B cell (primary cell): ENCODE measurements at regions not wholly inside any gene's neighbourhood (a gene's known extent, or its start where the extent isn't known, plus 50 kb on each side); places are given as distances from the start of the nearest gene placed in this dataset.
"Not testable (repeated sequence)": the region's sequence is repeated elsewhere in the genome, so short reads cannot be mapped to it uniquely, and the experiment has no call there.

Source experiments
- ATAC-seq: fragments of 200-7000 bp; cut with Tn5 transposase; one replicate; pipeline ENCODE4 v1.10.0; 2021; ENCODE audit warnings: low read depth, mild to moderate bottlenecking, moderate number of reproducible peaks, moderate library complexity
- CTCF ChIA-PET: fragments of 350-600 bp; sonication (Branson Sonifier 250); formaldehyde crosslinking; loops from one replicate; lab custom pipeline; 2021; ENCODE audit warnings: antibody characterized with exemption, inconsistent platforms; lab: Charles Lee
- POLR2A ChIA-PET: fragments of 350-600 bp; sonication (Branson Sonifier 250); formaldehyde crosslinking; loops from one replicate; lab custom pipeline; 2021; ENCODE audit warnings: antibody characterized with exemption; lab: Charles Lee
- DNase-seq: peaks from one replicate; pipeline ENCODE4 v3.0.0; 2013
- H2AFZ ChIP-seq: 2 replicates; pipeline ENCODE4 v1.6.1; 2012; ENCODE audit warnings: mild to moderate bottlenecking, low read depth, low read length; ENCODE audit not compliant: insufficient read depth, poor library complexity, severe bottlenecking
- H3K27ac ChIP-seq, 2 donors: 1 replicate in 1 of 2; 2 replicates in 1 of 2; pipeline ENCODE4 v1.5.1; 2012 to 2013; ENCODE audit warnings: low read length in 2 of 2, mild to moderate bottlenecking in 2 of 2, moderate library complexity in 1 of 2
- H3K27me3 ChIP-seq, 4 experiments: fragments of 200-600 bp in 1 of 4; sonication (generic) in 1 of 4; replicated peaks in 1 of 4; 1 replicate in 2 of 4; 2 replicates in 2 of 4; pipeline versions ENCODE4 v1.6.1 to v1.7.0; 2013 to 2016; ENCODE audit warnings: low read length in 3 of 4, mild to moderate bottlenecking in 2 of 4, mixed read lengths in 1 of 4, moderate library complexity in 1 of 4; ENCODE audit not compliant: insufficient read depth in 4 of 4, control insufficient read depth in 3 of 4; ENCODE audit errors: control extremely low read depth in 1 of 4
- H3K36me3 ChIP-seq, 2 experiments: replicated peaks in 1 of 2; 1 replicate in 1 of 2; 2 replicates in 1 of 2; pipeline versions ENCODE4 v1.6.1 to v1.7.1; 2013; ENCODE audit warnings: low read length in 1 of 2; ENCODE audit not compliant: insufficient read depth in 2 of 2, control insufficient read depth in 1 of 2; ENCODE audit errors: control extremely low read depth in 1 of 2, extremely low read depth in 1 of 2
- H3K4me1 ChIP-seq, 2 donors: fragments of 200-600 bp in 1 of 2; sonication (generic) in 1 of 2; 1 replicate in 1 of 2; 2 replicates in 1 of 2; pipeline versions ENCODE4 v1.5.1 to v1.6.1; 2013 to 2017; ENCODE audit warnings: low read length in 2 of 2; ENCODE audit not compliant: control insufficient read depth in 2 of 2, insufficient read depth in 2 of 2
- H3K4me2 ChIP-seq: replicated peaks from 2 replicates; pipeline ENCODE3; 2012; ENCODE audit warnings: mild to moderate bottlenecking, low read depth, low read length; ENCODE audit not compliant: poor library complexity, severe bottlenecking
- H3K4me3 ChIP-seq, 5 experiments: fragments of 200-600 bp in 1 of 5; sonication (generic) in 1 of 5; 1 replicate in 3 of 5; 2 replicates in 2 of 5; pipeline versions ENCODE4 v1.5.1 to v1.7.0; 2011 to 2016; ENCODE audit warnings: low read length in 4 of 5, mild to moderate bottlenecking in 4 of 5, low read depth in 2 of 5, control low read depth in 1 of 5, moderate library complexity in 1 of 5; ENCODE audit not compliant: insufficient read depth in 1 of 5; ENCODE audit errors: control extremely low read depth in 1 of 5, extremely low read depth in 1 of 5
- H3K79me2 ChIP-seq: fragments of 200-600 bp; sonication (generic); one replicate; pipeline ENCODE4 v1.6.0; 2016; ENCODE audit warnings: low read length; ENCODE audit not compliant: control insufficient read depth, insufficient read depth
- H3K9ac ChIP-seq: fragments of 200-600 bp; sonication (generic); 2 replicates; pipeline ENCODE4 v1.6.1; 2017; ENCODE audit warnings: mild to moderate bottlenecking, low read length, moderate library complexity
- H3K9me3 ChIP-seq, 3 donors: one replicate each; pipeline versions ENCODE4 v1.6.1 to v1.7.1; 2013; ENCODE audit warnings: low read length in 2 of 3; ENCODE audit not compliant: control insufficient read depth in 2 of 3, insufficient read depth in 1 of 3; ENCODE audit errors: control extremely low read depth in 1 of 3
- H4K20me1 ChIP-seq: 2 replicates; pipeline ENCODE4 v1.6.0; 2012; ENCODE audit warnings: mild to moderate bottlenecking, low read length; ENCODE audit not compliant: insufficient read depth, control insufficient read depth, poor library complexity, severe bottlenecking
- H3K27ac Mint-ChIP-seq: one replicate; pipeline ENCODE4 v1.8.0; 2021; ENCODE audit warnings: mixed read lengths
- H3K27me3 Mint-ChIP-seq: one replicate; pipeline ENCODE4 v1.8.0; 2021; ENCODE audit warnings: mixed read lengths
- H3K4me1 Mint-ChIP-seq: one replicate; pipeline ENCODE4 v1.8.0; 2021; ENCODE audit warnings: mixed read lengths
- H3K4me3 Mint-ChIP-seq: one replicate; pipeline ENCODE4 v1.8.0; 2021; ENCODE audit warnings: mixed read lengths
- H3K9me3 Mint-ChIP-seq: one replicate; pipeline ENCODE4 v1.8.0; 2022; ENCODE audit warnings: mixed read lengths; ENCODE audit not compliant: insufficient read depth
- EZH2 ChIP-seq: IDR thresholded peaks from 2 replicates; pipeline ENCODE4 v1.6.1; 2012; ENCODE audit warnings: borderline replicate concordance, low read depth, mild to moderate bottlenecking, moderate library complexity, low read length; ENCODE audit not compliant: insufficient read depth, poor library complexity, severe bottlenecking
- WGBS: methylation state at CpG from one replicate; pipeline ENCODE4 v1.1.5; 2013; ENCODE audit warnings: missing lambda C conversion rate; ENCODE audit not compliant: insufficient coverage; 5-methylcytosine and 5-hydroxymethylcytosine counted together
- intact Hi-C: fragments of 100-400 bp; cut with micrococcal nuclease; formaldehyde crosslinking; loops from one replicate; pipeline ENCODE4 v1.10.0; 2022
- TF ChIP-seq, protein P1 (sequence below): fragments of 200-600 bp; IDR thresholded peaks from one replicate; pipeline ENCODE4 v1.8.0; 2022; ENCODE audit warnings: antibody characterized with exemption, mild to moderate bottlenecking

DNA sequence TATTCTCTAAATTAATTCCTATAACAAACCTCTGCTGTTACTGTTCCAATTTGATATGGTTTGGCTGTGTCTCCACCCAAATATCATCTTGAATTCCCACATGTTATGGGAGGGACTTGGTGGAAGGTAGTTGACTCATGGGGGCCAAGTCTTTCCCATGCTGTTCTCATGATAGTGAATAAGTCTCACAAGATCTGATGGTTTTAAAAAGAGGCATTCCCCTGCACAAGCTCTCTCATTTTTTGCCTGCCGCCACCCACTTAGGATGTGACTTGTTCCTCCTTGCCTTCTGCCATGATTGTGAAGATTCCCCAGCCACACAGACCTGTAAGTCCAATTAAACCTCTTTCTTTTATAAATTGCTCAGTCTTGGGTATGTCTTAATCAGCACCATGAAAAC lies 104.3 kb upstream of the SLC25A48 start:
- H3K36me3 ChIP-seq, H3K27ac ChIP-seq, ATAC-seq, DNase-seq, H3K9me3 ChIP-seq, H3K4me3 Mint-ChIP-seq, H3K4me1 Mint-ChIP-seq, H2AFZ ChIP-seq, H3K4me2 ChIP-seq, intact Hi-C loops, POLR2A ChIA-PET, H3K27me3 Mint-ChIP-seq, H3K4me1 ChIP-seq, H3K27ac Mint-ChIP-seq, H3K9me3 Mint-ChIP-seq, H3K27me3 ChIP-seq, H3K4me3 ChIP-seq, H3K9ac ChIP-seq, H4K20me1 ChIP-seq, CTCF ChIA-PET, H3K79me2 ChIP-seq: not testable (repeated sequence)
- 100% methylated on average over 1 of the region's 1 CpG for WGBS

DNA sequence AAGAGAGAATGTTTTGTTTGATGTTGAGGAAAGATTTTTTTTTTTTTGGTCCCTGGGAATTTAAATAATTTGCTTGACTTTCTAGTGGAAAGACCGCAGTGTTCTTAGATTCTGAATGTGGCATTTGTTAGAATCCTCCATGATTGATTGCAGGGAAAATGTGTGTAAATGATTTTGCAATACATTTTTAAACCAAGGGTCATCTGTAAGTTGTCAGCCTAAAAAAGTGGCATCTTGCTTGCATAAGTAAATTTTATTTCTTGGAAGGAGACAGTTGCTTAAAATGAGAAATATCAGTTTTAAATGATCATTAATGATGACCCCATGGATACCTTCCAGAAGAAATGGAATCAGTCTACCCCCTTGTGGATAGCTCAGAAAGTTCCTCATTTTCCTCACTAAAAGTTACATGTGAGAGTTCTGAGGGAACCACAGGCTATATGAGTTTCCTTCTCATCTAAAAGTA lies 105.1 kb upstream of the SLC25A48 start:
- Mint-ChIP-seq H3K9me3 (no peaks in the 10 kb centered on the region), H3K4me1 (no peaks in the 10 kb centered on the region), H3K4me3 (no peak overlapping the region), H3K27ac (no peak overlapping the region), H3K27me3 (no peaks in the 10 kb centered on the region)
- H4K20me1 ChIP-seq, result no peaks in the 10 kb centered on the region
- no peaks in the 10 kb centered on the region for H3K4me1 ChIP-seq
- DNase-seq (no peak), ATAC-seq (no peak)
- ChIA-PET CTCF (no interaction called here), POLR2A (no interaction called here)
- H3K9ac ChIP-seq, result no peak overlapping the region
- H2AFZ ChIP-seq, result no peak overlapping the region
- H3K4me2 ChIP-seq, result no peak overlapping the region
- intact Hi-C loops, result no loop called here
- no peak overlapping the region for H3K4me3 ChIP-seq
- H3K79me2 ChIP-seq, result no peaks in the 10 kb centered on the region
- H3K27me3 ChIP-seq, result no peaks in the 10 kb centered on the region
- H3K27ac ChIP-seq, result no peak overlapping the region
- 43% methylated on average over 1 of the region's 1 CpG for WGBS
- H3K9me3 ChIP-seq, result no peaks in the 10 kb centered on the region
- H3K36me3 ChIP-seq, result no peaks in the 10 kb centered on the region
- TF ChIP-seq, protein P1, sequence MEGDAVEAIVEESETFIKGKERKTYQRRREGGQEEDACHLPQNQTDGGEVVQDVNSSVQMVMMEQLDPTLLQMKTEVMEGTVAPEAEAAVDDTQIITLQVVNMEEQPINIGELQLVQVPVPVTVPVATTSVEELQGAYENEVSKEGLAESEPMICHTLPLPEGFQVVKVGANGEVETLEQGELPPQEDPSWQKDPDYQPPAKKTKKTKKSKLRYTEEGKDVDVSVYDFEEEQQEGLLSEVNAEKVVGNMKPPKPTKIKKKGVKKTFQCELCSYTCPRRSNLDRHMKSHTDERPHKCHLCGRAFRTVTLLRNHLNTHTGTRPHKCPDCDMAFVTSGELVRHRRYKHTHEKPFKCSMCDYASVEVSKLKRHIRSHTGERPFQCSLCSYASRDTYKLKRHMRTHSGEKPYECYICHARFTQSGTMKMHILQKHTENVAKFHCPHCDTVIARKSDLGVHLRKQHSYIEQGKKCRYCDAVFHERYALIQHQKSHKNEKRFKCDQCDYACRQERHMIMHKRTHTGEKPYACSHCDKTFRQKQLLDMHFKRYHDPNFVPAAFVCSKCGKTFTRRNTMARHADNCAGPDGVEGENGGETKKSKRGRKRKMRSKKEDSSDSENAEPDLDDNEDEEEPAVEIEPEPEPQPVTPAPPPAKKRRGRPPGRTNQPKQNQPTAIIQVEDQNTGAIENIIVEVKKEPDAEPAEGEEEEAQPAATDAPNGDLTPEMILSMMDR, result no peak
- no peak for TF ChIP-seq EZH2
